T-helper 17 cell (primary cell): ENCODE measurements at regions not wholly inside any gene's neighbourhood (a gene's known extent, or its start where the extent isn't known, plus 50 kb on each side); places are given as distances from the start of the nearest gene placed in this dataset.
"Not testable (repeated sequence)": the region's sequence is repeated elsewhere in the genome, so short reads cannot be mapped to it uniquely, and the experiment has no call there.

Source experiments
- ATAC-seq: fragments of 150-1000 bp; cut with Tn5 transposase; 2 replicates; pipeline ENCODE4 v1.10.0; 2021; ENCODE audit warnings: mild to moderate bottlenecking, moderate library complexity
- DNase-seq, 3 donors: peaks; one replicate each; pipeline versions ENCODE4 v3.0.0 to v3.0.0-alpha.2; 2020 to 2021
- H3K9me3 ChIP-seq: one replicate; pipeline ENCODE4 v1.7.0; 2013; ENCODE audit warnings: low read length, mild to moderate bottlenecking; ENCODE audit not compliant: control insufficient read depth, poor library complexity, severe bottlenecking
- H3K27ac Mint-ChIP-seq: one replicate; pipeline ENCODE4 v1.8.0; 2022; ENCODE audit warnings: mild to moderate bottlenecking, moderate library complexity, mixed read lengths
- H3K27me3 Mint-ChIP-seq: one replicate; pipeline ENCODE4 v1.8.0; 2022; ENCODE audit warnings: mixed read lengths
- H3K36me3 Mint-ChIP-seq: one replicate; pipeline ENCODE4 v1.8.0; 2022; ENCODE audit warnings: low read depth, mixed read lengths
- H3K4me1 Mint-ChIP-seq: one replicate; pipeline ENCODE4 v1.8.0; 2022; ENCODE audit warnings: mild to moderate bottlenecking, mixed read lengths
- H3K4me3 Mint-ChIP-seq: one replicate; pipeline ENCODE4 v1.8.0; 2022; ENCODE audit warnings: mild to moderate bottlenecking, moderate library complexity, mixed read lengths

DNA sequence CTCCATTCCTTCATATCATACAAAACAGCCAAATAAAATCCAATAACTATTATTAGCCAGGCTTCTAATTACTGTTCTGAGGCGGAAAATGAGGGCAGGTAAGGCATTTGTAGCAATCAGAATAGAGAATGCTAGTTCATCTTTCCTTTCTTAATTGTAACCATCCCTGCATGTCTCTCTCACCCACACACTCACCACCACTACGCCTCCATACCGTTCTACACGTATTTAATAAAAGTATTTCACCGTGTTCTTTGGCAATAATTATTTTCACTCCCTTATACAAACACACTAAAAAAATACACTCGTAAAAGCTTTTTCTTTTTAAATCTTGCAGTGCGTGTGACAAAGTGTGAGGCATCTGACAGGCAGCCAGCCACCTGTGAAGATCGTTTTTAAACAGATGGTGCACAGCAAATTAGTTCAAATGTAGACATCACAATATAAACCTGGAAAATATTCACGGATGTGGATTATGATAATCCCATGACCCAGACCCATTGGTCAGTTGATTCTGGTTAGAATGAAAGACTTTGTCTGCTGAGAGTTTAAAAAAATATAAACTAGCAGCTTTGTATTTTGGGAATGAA, 653.6 kb downstream of the REEP3 start:
- no peak for ATAC-seq
- no peaks in the 10 kb centered on the region for H3K9me3 ChIP-seq
- Mint-ChIP-seq H3K4me1 (no peaks in the 10 kb centered on the region), H3K4me3 (no peak overlapping the region), H3K27me3 (no peaks in the 10 kb centered on the region), H3K36me3 (no peaks in the 10 kb centered on the region), H3K27ac (no peak overlapping the region)
- no peak for DNase-seq

DNA sequence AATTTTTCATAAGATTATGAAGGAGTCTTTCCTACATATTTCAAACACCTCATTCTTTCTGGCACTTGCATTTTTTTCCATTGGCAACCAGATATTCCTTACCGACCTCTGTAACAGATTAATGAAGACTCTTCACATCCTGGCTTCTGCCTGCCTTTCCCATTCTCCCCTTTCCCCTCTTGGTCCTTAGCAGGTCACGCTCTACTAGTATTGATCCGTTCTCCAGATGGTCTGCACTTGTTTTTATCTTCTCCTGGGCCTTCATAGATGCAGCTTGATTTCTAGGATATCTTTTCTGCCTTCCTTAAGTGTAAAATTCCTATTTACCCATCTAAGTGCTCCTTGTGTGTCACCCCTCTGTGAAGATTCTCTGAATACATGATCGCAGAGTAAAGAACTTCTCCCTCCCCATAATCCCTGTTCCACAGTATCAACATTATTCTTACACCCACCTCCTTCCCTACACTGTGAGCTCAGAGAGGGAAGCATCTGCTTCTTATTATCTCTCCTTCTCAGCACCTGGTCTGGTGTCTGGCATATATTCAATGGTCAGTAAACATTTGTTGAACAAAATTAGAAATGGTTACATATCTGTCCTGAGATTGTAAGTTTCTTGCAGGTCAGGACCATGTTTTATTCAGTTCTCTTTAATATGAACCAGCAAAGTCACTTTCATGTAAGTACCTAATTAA, 654.2 kb downstream of the REEP3 start:
- H3K9me3 ChIP-seq, result no peaks in the 10 kb centered on the region
- ATAC-seq (no peak), DNase-seq (no peak)
- no peaks in the 10 kb centered on the region for H3K4me1 Mint-ChIP-seq
- no peaks in the 10 kb centered on the region for H3K27me3 Mint-ChIP-seq
- no peak overlapping the region for H3K4me3 Mint-ChIP-seq
- no peaks in the 10 kb centered on the region for H3K36me3 Mint-ChIP-seq
- no peak overlapping the region for H3K27ac Mint-ChIP-seq

DNA sequence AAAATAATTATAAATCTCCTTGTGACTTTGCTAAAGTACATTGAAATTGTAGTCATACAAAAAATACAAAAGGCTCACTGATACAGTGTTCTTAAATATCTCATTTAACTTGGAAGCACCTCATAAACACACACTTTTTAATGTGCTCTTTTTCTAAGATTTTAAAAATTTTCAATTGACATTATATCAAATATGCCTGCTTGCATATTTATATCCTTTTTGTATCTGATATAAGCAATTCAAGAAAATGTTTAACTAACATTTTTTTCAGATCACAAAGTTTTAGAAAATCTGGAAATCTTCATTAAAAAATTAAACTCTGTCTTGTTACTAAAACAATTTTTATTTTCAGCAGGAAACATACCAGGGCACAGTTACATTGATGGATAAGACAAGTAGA, 661.5 kb downstream of the REEP3 start:
- no peak overlapping the region for H3K4me3 Mint-ChIP-seq
- no peak overlapping the region for H3K27ac Mint-ChIP-seq
- no peaks in the 10 kb centered on the region for H3K36me3 Mint-ChIP-seq
- no peaks in the 10 kb centered on the region for H3K4me1 Mint-ChIP-seq
- H3K27me3 Mint-ChIP-seq, result no peaks in the 10 kb centered on the region
- no peaks in the 10 kb centered on the region for H3K9me3 ChIP-seq
- ATAC-seq, result no peak
- DNase-seq, result no peak

DNA sequence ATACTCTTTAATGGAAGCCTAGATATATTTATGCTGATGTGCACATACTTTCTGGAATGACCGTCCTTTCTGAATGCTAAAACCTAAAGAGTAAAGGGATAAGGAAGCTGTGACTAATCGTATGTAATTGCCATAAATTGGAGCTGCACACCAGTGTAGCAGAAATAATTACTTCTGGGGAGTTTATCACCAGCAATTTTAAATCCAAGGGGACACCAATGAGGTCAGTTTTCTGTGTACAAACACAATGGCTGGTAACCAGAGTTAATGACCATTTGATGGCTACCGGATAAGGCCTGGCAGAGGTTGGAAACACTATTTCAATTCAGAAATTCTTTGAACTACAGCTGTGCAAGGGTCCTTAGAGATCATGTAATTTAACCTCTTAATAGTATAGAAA, 670.1 kb downstream of the REEP3 start:
- no peaks in the 10 kb centered on the region for H3K27me3 Mint-ChIP-seq
- H3K4me1 Mint-ChIP-seq, result no peaks in the 10 kb centered on the region
- no peak overlapping the region for H3K4me3 Mint-ChIP-seq
- ATAC-seq, result no peak
- H3K27ac Mint-ChIP-seq, result no peak overlapping the region
- no peaks in the 10 kb centered on the region for H3K9me3 ChIP-seq
- no peaks in the 10 kb centered on the region for H3K36me3 Mint-ChIP-seq
- no peak for DNase-seq

DNA sequence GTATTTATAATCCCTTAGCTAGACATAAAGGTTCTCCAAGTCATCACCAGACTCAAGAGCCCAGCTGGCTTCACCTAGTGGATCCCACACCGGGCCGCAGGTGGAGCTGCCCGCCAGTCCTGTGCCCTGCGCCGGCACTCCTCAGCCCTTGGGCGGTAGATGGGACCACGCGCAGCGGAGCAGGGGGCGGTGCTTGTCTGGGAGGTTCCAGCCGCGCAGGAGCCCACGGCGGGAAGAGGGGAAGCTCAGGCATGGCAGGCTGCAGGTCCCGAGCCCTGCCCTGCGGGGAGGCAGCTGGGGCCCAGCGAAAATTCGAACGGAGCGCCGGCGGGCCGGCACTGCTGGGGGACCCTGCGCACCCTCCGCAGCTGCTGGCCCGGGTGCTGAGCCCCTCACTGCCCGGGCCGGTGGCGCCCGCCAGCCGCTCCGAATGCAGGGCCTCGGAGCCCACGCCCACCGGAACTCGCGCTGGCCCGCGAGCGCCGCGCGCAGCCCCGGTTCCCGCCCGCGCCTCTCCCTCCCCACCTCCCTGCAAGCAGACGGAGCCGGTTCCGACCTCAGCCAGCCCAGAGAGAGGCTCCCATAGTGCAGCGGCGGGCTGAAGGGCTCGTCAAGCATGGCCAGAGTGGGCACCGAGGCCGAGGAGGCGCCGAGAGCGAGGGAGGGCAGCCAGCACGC, 675.6 kb downstream of the REEP3 start:
- H3K36me3 Mint-ChIP-seq, result no peaks in the 10 kb centered on the region
- H3K4me3 Mint-ChIP-seq, result no peak overlapping the region
- DNase-seq (no peak), ATAC-seq (no peak)
- no peaks in the 10 kb centered on the region for H3K9me3 ChIP-seq
- no peak overlapping the region for H3K27ac Mint-ChIP-seq
- no peaks in the 10 kb centered on the region for H3K4me1 Mint-ChIP-seq
- H3K27me3 Mint-ChIP-seq, result no peaks in the 10 kb centered on the region

DNA sequence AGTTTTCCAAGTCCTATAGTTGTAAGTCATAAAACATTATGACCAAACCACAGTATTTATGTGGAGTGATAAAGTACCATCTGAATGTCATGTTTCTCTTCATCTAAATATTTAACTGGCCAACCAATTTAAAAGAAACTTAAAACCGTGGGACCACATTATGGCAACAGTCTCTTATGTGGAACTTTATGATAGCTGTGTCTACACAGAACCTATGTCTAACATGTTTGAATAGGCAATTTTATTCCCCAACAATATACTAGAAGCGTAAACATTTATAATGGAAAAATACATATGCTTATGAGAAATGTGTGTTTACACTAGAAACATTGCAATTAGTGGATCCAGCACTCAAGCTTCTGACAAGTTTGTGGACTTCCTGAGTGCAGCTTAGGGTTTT, 680.7 kb downstream of the REEP3 start:
- Mint-ChIP-seq H3K36me3 (no peaks in the 10 kb centered on the region), H3K4me3 (no peak overlapping the region), H3K27me3 (no peaks in the 10 kb centered on the region), H3K4me1 (no peaks in the 10 kb centered on the region), H3K27ac (no peak overlapping the region)
- H3K9me3 ChIP-seq, result no peaks in the 10 kb centered on the region
- DNase-seq (no peak), ATAC-seq (no peak)

DNA sequence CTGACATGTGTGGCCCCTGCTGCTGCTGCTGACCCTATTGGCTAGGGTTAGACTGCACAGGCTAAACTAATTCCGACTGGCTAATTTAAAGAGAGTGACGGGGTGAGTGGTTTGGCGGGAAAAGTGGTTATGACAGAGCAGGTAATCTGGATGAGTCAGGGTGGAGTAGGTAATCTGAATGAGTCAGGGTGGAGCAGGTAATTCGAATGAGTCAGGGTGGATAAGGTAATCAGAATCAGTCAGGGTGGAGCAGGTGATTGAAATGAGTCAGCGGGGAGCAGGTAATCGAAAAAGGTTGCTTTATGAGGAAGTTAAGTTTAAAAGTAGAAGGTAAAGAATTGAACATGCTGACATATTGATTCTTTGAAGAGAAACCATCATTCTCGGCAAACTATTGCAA, 683.3 kb downstream of the REEP3 start:
- H3K36me3 Mint-ChIP-seq, H3K27me3 Mint-ChIP-seq, DNase-seq, H3K4me3 Mint-ChIP-seq, H3K9me3 ChIP-seq, ATAC-seq, H3K4me1 Mint-ChIP-seq, H3K27ac Mint-ChIP-seq: not testable (repeated sequence)

DNA sequence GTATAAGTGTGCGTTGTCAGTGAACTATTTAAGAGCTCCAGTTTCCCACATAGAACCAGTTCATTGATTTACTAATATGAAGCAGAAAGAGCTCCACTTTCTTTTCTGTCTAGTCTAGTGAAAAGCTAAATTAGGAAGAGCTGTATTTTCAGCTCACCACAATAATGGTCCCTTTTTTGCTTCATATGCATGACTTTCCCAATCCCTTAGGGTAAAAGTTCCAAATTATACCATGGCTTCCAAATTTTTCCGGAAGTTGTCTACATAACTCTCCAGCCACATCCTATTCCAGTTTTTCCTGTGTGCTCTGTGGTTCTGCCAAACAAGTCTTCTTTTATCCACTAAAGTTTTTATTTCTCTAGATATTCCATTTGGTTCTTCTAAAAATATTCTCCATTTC, 685.2 kb downstream of the REEP3 start:
- ATAC-seq (no peak), DNase-seq (no peak)
- no peaks in the 10 kb centered on the region for H3K9me3 ChIP-seq
- Mint-ChIP-seq H3K36me3 (no peaks in the 10 kb centered on the region), H3K4me1 (no peaks in the 10 kb centered on the region), H3K4me3 (no peak overlapping the region), H3K27ac (no peak overlapping the region), H3K27me3 (no peaks in the 10 kb centered on the region)

DNA sequence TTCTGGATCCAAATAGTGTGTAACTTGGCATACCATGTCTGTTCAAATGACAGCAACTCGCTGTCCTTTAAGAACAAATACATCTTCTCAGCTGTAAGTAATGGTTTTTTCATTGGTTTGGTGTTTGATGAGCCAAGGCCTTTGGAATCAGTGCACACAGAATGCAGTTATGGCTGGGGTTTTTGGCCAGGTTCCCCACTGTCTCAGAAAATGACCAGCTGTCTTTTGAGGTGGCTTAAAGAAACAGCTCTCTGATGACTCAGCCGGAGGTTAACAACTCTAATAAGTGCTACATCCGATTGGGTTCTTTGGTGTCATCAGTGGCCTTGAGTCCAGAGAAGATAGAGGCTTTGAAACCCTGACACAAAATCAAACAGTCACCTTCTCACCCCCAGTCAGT, 688.4 kb downstream of the REEP3 start:
- Mint-ChIP-seq H3K27ac (no peak overlapping the region), H3K4me1 (no peaks in the 10 kb centered on the region), H3K4me3 (no peak overlapping the region), H3K36me3 (no peaks in the 10 kb centered on the region), H3K27me3 (no peaks in the 10 kb centered on the region)
- DNase-seq, result no peak
- H3K9me3 ChIP-seq, result no peaks in the 10 kb centered on the region
- ATAC-seq, result no peak

DNA sequence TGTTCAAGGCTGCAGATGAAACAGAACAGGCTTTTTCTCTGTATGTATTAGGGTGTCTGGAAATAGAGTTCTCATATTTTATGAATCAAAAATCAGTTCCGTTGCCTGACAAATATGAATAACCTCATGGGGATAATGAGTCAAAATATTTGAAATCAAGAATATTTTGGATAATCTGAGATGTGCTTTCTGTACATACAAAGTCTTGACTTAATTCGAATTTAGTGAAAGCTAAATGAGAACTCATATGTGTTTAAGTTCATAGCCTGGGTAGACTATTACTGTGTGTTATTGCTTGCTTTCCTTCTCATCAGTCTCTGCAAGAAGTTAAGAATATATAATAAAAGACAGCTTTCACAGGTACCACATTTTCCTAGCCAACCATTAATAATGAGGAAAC, 689.0 kb downstream of the REEP3 start:
- Mint-ChIP-seq H3K36me3 (no peaks in the 10 kb centered on the region), H3K4me3 (no peak overlapping the region)

DNA sequence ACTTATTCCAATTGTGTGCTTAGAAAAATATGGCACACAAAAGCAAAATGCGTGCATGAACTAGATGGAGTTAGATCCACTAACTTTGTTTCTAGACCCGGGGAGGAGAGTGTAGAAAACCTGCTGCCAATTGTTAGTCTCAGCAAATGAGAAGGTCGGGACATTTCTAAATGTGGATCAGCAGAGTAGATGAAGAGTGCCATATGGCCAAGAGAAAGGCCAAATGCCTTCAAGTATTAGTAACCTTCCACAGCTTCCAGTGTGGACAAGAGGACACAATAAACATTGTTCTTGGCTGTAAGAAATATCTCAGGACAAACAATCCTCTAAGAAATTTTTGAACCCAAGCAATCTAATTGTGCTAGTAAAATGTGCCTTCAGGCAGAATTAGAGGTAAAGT, 690.3 kb downstream of the REEP3 start:
- H3K27me3 Mint-ChIP-seq, result no peaks in the 10 kb centered on the region
- no peaks in the 10 kb centered on the region for H3K4me1 Mint-ChIP-seq
- no peaks in the 10 kb centered on the region for H3K9me3 ChIP-seq
- no peaks in the 10 kb centered on the region for H3K36me3 Mint-ChIP-seq
- ATAC-seq, result no peak
- H3K4me3 Mint-ChIP-seq, result no peak overlapping the region
- DNase-seq, result no peak
- H3K27ac Mint-ChIP-seq, result no peak overlapping the region

More for the DNA sequence above, 689.0 kb downstream of the REEP3 start:
- ATAC-seq, result no peak
- no peak for DNase-seq
- Mint-ChIP-seq H3K4me1 (no peaks in the 10 kb centered on the region), H3K27me3 (no peaks in the 10 kb centered on the region), H3K27ac (no peak overlapping the region)
- H3K9me3 ChIP-seq, result no peaks in the 10 kb centered on the region

DNA sequence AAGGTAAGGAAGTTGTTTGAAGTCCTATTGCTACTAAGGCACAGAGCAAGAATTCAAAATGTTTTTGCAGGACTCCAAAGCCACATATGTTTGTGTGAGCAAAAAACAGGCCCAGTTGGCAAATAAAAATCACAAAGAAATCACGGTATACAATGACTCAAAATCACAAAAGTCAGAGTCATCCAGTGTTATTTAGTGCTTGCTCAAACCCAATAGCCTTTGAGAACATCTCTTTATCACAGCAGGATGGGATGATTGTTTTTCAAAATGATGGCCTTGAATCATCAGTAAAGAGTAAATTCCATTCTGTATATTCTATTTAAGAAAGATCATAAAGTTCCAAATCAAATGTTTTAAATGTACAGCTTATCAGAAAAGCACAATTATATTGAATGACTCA, 693.9 kb downstream of the REEP3 start:
- DNase-seq (no peak), ATAC-seq (no peak)
- Mint-ChIP-seq H3K27ac (no peak overlapping the region), H3K4me1 (no peaks in the 10 kb centered on the region), H3K27me3 (no peaks in the 10 kb centered on the region), H3K4me3 (no peak overlapping the region), H3K36me3 (no peaks in the 10 kb centered on the region)
- H3K9me3 ChIP-seq, result no peaks in the 10 kb centered on the region

DNA sequence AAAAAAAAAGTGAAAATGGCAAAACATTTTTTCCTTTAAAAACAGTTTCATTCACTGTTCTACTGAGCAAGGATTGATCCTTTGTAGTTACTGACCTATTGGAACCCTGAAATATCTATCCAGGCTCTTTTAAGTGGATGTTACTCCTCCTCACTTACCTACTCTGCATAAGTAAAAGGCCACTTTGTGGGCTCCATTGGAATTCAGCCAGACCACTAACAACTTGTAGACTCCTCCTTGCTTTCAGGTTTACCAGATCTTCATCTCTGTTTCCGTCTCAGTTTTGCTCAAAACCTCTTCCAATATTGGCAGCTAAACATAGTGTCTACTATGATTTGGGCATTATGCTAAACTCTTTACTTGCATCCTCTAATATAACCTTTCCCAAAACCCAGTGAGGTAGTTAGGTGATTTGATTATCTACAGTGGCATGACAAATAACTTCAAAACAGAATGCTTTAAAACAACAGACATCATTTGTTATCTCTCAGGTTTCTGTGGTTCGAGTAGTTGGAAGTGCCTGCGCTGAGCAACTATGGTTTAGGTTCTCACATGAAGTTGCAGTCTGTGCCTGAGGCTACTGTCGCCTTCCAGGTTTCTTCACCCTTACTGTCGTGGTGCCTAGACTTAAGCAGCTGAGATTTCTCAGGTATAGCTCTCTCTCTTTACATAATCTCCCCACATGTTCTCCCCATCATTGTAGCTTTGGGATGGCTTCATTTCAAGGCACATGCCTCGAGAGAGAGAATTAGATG, 698.2 kb downstream of the REEP3 start:
- no peaks in the 10 kb centered on the region for H3K9me3 ChIP-seq
- H3K27me3 Mint-ChIP-seq, result no peaks in the 10 kb centered on the region
- no peak overlapping the region for H3K4me3 Mint-ChIP-seq
- no peak for ATAC-seq
- no peaks in the 10 kb centered on the region for H3K4me1 Mint-ChIP-seq
- no peaks in the 10 kb centered on the region for H3K36me3 Mint-ChIP-seq
- no peak overlapping the region for H3K27ac Mint-ChIP-seq
- DNase-seq, result no peak
